Neural cell (in vitro differentiated cells): ENCODE measurements at regions not wholly inside any gene's neighbourhood (a gene's known extent, or its start where the extent isn't known, plus 50 kb on each side); places are given as distances from the start of the nearest gene placed in this dataset.

Source experiments
- H2AFZ ChIP-seq: fragments of 200-600, 300-800 bp; sonication (generic), shearing (Covaris generic); 2 replicates; pipeline ENCODE4 v1.6.0; 2014; ENCODE audit warnings: low read depth, mild to moderate bottlenecking, antibody characterized with exemption, low read length, moderate library complexity
- H3F3A ChIP-seq: fragments of 200-600 bp; shearing (Covaris generic); 2 replicates; pipeline ENCODE4 v1.6.1; 2016; ENCODE audit warnings: mild to moderate bottlenecking, moderate library complexity, mixed read lengths, antibody characterized with exemption, low read length; ENCODE audit not compliant: insufficient read depth, poor library complexity, severe bottlenecking
- H3K27ac ChIP-seq: fragments of 200-600, 300-800 bp; sonication (generic), shearing (Covaris generic); 2 replicates; pipeline ENCODE4 v1.5.1; 2014; ENCODE audit warnings: mild to moderate bottlenecking, low read length, moderate library complexity
- H3K27me3 ChIP-seq: fragments of 300-800, 200-600 bp; sonication (generic), shearing (Covaris generic); 2 replicates; pipeline ENCODE4 v1.6.0; 2014; ENCODE audit warnings: mild to moderate bottlenecking, low read depth, low read length, moderate library complexity; ENCODE audit not compliant: insufficient read depth
- H3K36me3 ChIP-seq: fragments of 300-800, 200-600 bp; sonication (generic), shearing (Covaris generic); 2 replicates; pipeline ENCODE4 v1.5.1; 2014; ENCODE audit warnings: mild to moderate bottlenecking, antibody characterized with exemption, low read length, moderate library complexity; ENCODE audit not compliant: insufficient read depth
- H3K4me2 ChIP-seq: fragments of 300-800, 200-600 bp; sonication (generic), shearing (Covaris generic); 2 replicates; pipeline ENCODE4 v1.6.0; 2014; ENCODE audit warnings: mild to moderate bottlenecking, low read length
- H3K4me3 ChIP-seq: fragments of 300-800, 200-600 bp; sonication (generic), shearing (Covaris generic); 2 replicates; pipeline ENCODE4 v1.5.1; 2014; ENCODE audit warnings: mild to moderate bottlenecking, low read length, moderate library complexity
- H3K79me2 ChIP-seq: fragments of 200-600 bp; shearing (Covaris generic); replicated peaks from 2 replicates; pipeline ENCODE4 v1.6.0; 2014; ENCODE audit warnings: mild to moderate bottlenecking, low read length, moderate library complexity; ENCODE audit not compliant: insufficient read depth
- H3K9ac ChIP-seq: fragments of 300-800, 200-600 bp; sonication (generic), shearing (Covaris generic); 2 replicates; pipeline ENCODE4 v1.6.1; 2016; ENCODE audit warnings: mild to moderate bottlenecking, low read length, mixed read lengths
- H3K9me2 ChIP-seq: fragments of 200-600 bp; shearing (Covaris generic); 2 replicates; pipeline ENCODE4 v1.6.1; 2016; ENCODE audit warnings: mild to moderate bottlenecking, low read length, mixed read lengths; ENCODE audit not compliant: insufficient read depth
- H3K9me3 ChIP-seq: fragments of 200-600, 300-800 bp; sonication (generic), shearing (Covaris generic); 2 replicates; pipeline ENCODE4 v1.6.1; 2016; ENCODE audit warnings: mild to moderate bottlenecking, mixed run types, low read length, moderate library complexity, mixed read lengths
- H4K20me1 ChIP-seq: fragments of 200-600 bp; shearing (Covaris generic); 2 replicates; pipeline ENCODE4 v1.6.1; 2016; ENCODE audit warnings: mild to moderate bottlenecking, mixed run types; ENCODE audit not compliant: insufficient read depth
- CTCF ChIP-seq: fragments of 450-650 bp; IDR thresholded peaks from 2 replicates; pipeline ENCODE4 v1.5.1; 2014; ENCODE audit warnings: antibody characterized with exemption, mild to moderate bottlenecking, moderate library complexity; ENCODE audit not compliant: poor library complexity, severe bottlenecking
- EP300 ChIP-seq: fragments of 450-650 bp; conservative IDR thresholded peaks from 2 replicates; pipeline ENCODE4 v1.6.1; 2014; ENCODE audit warnings: antibody characterized with exemption, mild to moderate bottlenecking, moderate library complexity; ENCODE audit not compliant: poor library complexity, severe bottlenecking
- EZH2 ChIP-seq: fragments of 200-600, 300-800 bp; shearing (Covaris generic), sonication (generic); IDR thresholded peaks from 2 replicates; pipeline ENCODE4 v1.6.1; 2014; ENCODE audit warnings: antibody characterized with exemption, low read length, borderline replicate concordance, mild to moderate bottlenecking; ENCODE audit not compliant: insufficient read depth, poor library complexity, severe bottlenecking
- MXI1 ChIP-seq: fragments of 450-650 bp; conservative IDR thresholded peaks from 2 replicates; pipeline ENCODE4 v1.6.1; 2014; ENCODE audit warnings: antibody characterized with exemption, mild to moderate bottlenecking; ENCODE audit not compliant: poor library complexity, severe bottlenecking
- POLR2AphosphoS5 ChIP-seq: IDR thresholded peaks from 2 replicates; pipeline ENCODE4 v1.6.1; 2012
- RAD21 ChIP-seq: fragments of 450-650 bp; conservative IDR thresholded peaks from 2 replicates; pipeline ENCODE4 v1.6.1; 2014; ENCODE audit warnings: antibody characterized with exemption, mild to moderate bottlenecking, moderate library complexity
- REST ChIP-seq: IDR thresholded peaks from 2 replicates; pipeline ENCODE4 v1.6.1; 2012; ENCODE audit warnings: borderline replicate concordance
- SMC3 ChIP-seq: fragments of 450-650 bp; conservative IDR thresholded peaks from 2 replicates; pipeline ENCODE4 v1.6.1; 2014; ENCODE audit warnings: antibody characterized with exemption, mild to moderate bottlenecking, moderate library complexity; ENCODE audit not compliant: poor library complexity
- TAF1 ChIP-seq: IDR thresholded peaks from 2 replicates; pipeline ENCODE4 v1.6.1; 2012; ENCODE audit warnings: low read depth

- no peak for TF ChIP-seq SMC3
- TF ChIP-seq POLR2AphosphoS5: no peak
- TF ChIP-seq REST: no peak
- TF ChIP-seq EP300: no peak
- TF ChIP-seq TAF1: no peak
- TF ChIP-seq MXI1: no peak
- TF ChIP-seq RAD21: no peak
- TF ChIP-seq EZH2: no peak
- TF ChIP-seq CTCF: no peak
- Histone ChIP-seq H3K4me3 (no peak overlapping the region), H3K27ac (no peak overlapping the region), H3K9ac (no peak overlapping the region), H3K79me2 (no peaks in the 10 kb centered on the region), H2AFZ (no peak overlapping the region), H3K4me2 (no peak overlapping the region), H3K9me2 (no peaks in the 10 kb centered on the region), H4K20me1 (no peaks in the 10 kb centered on the region), H3K9me3 (no peaks in the 10 kb centered on the region), H3F3A (no peaks in the 10 kb centered on the region), H3K36me3 (no peaks in the 10 kb centered on the region), H3K27me3 (no peaks in the 10 kb centered on the region)
These were observed 167.5 kb downstream of the TLE1 start for GRCh38 chr9:81521892-81522291.

GRCh38 chr9:81519816-81520495, 169.4 kb downstream of the TLE1 start:
- H3K9me3 ChIP-seq: no peaks in the 10 kb centered on the region
- H3K4me3 ChIP-seq: no peak overlapping the region
- no peaks in the 10 kb centered on the region for H3F3A ChIP-seq
- H4K20me1 ChIP-seq: no peaks in the 10 kb centered on the region
- H2AFZ ChIP-seq: no peak overlapping the region
- no peak overlapping the region for H3K4me2 ChIP-seq
- no peaks in the 10 kb centered on the region for H3K9me2 ChIP-seq
- no peaks in the 10 kb centered on the region for H3K79me2 ChIP-seq
- no peaks in the 10 kb centered on the region for H3K36me3 ChIP-seq
- TF ChIP-seq REST (no peak), EP300 (no peak), TAF1 (no peak)
- no peaks in the 10 kb centered on the region for H3K27me3 ChIP-seq
- H3K27ac ChIP-seq: no peak overlapping the region
- H3K9ac ChIP-seq: no peak overlapping the region
